AG09319 (cell line): ENCODE measurements at regions not wholly inside any gene's neighbourhood (a gene's known extent, or its start where the extent isn't known, plus 50 kb on each side); places are given as distances from the start of the nearest gene placed in this dataset.
A peak's percentile ranks its signal among the peaks of the same experiment; 100 is the strongest.
"Not testable (repeated sequence)": the region's sequence is repeated elsewhere in the genome, so short reads cannot be mapped to it uniquely, and the experiment has no call there.

Source experiments
- DNase-seq: peaks from one replicate; pipeline ENCODE4 v3.0.0-alpha.2; 2010; ENCODE audit warnings: low read depth; ENCODE audit errors: extremely low read depth
- CTCF ChIP-seq: IDR thresholded peaks from 2 replicates; pipeline ENCODE4 v1.5.1; 2011; ENCODE audit warnings: low read depth, mild to moderate bottlenecking, inconsistent platforms, low read length, moderate library complexity

- DNase-seq = no peak
- peak; percentile 36 for TF ChIP-seq CTCF
Observed at GRCh38 chrX:66110112-66110511, 53.9 kb upstream of the HEPH start.

DNA sequence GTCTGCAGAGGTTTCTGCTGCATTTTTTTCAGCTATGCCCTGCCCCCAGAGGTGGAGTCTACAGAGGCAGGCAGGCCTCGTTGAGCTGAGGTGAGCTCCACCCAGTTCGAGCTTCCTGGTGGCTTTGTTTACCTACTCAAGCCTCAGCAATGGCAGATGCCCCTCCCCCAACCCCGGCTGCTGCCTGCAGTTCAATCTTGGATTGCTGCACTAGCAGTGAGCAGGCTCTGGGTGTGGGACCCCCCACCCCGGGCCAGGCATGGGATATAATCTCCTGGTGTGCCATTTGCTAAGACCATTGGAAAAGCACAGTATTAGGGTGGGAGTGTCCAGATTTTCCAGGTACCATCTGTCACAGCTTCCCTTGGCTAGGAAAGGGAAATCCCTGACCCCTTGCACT lies 56.2 kb upstream of the HEPH start:
- DNase-seq = not testable (repeated sequence)

- not testable (repeated sequence) for DNase-seq
Observed at GRCh38 chrX:66102398-66102797, 61.6 kb upstream of the HEPH start.

DNA sequence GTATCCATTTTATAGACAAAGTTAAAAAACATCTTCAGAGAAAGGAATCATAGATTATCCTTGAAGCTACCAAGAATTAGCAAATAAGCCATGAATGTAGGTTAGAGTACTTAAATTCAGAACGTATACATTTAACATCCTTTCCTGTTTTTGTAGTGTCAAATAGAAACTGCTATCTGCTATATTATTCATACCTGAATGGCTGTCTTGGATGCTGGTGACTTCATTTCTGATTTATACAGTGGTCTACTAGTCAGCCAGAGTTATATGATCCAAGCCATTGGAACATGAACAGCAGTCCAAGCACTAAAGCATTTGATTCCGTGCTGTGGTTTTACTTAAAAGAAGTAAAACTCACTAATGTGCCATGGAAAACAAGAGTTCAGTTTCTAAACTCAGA lies 58.3 kb upstream of the VSIG4 start:
- DNase-seq = no peak
- no peak for TF ChIP-seq CTCF

- DNase-seq = not testable (repeated sequence)
Observed at GRCh38 chrX:66096987-66097386, 57.1 kb upstream of the VSIG4 start.

- DNase-seq = not testable (repeated sequence)
Observed at GRCh38 chrX:66090004-66090403, 50.1 kb upstream of the VSIG4 start.
